ENCODE measurements at regions not wholly inside any gene's neighbourhood (a gene's known extent, or its start where the extent isn't known, plus 50 kb on each side); places are given as distances from the start of the nearest gene placed in this dataset.

DNA sequence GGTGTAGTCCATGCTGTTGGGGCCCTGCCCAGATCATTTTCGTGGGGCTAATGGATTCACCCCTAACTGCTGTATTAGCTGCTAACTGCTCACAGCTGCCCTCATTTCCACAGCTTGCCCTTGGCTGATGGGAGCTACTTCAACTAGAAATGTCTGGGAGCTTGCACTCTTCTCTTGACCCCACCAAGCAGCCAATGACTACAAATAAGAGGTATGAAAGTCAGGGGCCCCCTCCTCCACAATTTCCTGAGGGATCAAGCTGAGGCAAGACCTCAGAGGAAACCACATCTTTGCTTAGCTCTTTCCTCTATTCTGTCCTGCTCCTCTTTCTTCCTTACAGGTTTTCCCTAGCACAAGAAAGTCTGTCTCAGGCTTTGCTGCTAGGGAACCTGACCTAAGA lies 397.5 kb downstream of the MLLT3 start:
- H3K9me3 ChIP-seq (ENCODE audit: low read depth, low read length), result no peaks in the 10 kb centered on the region
- H3K4me1 ChIP-seq (ENCODE audit: insufficient read depth, low read length), result no peaks in the 10 kb centered on the region
- H3K4me3 ChIP-seq (ENCODE audit: low read length), result no peak overlapping the region
- no peaks in the 10 kb centered on the region for H3K27me3 ChIP-seq (ENCODE audit: insufficient read depth, low read length)

- Histone ChIP-seq H3K4me3 (ENCODE audit: low read length) (no peak overlapping the region), H3K4me1 (ENCODE audit: insufficient read depth, low read length) (no peaks in the 10 kb centered on the region), H3K9me3 (ENCODE audit: low read depth, low read length) (no peaks in the 10 kb centered on the region), H3K27me3 (ENCODE audit: insufficient read depth, low read length) (no peaks in the 10 kb centered on the region)
These were observed 402.0 kb downstream of the MLLT3 start for GRCh38 chr9:20220286-20220685.

DNA sequence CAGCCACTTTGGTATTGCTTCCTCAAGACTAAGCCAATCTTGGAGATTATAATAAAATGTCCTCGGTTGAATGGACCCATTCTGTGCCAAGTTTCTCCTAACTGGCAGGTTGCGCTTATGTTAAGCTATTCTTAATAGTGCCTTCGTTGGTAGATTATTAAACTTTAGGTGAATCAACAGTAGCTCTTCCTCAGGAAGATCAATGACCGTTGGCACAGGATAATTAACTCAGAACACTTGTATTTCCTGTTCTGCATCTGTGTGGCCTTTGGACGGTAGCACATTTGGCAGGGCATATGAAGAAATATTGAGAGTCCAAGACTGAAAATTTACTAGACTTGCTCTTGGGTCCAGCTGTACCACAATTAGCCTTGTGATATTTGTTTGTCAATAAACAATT lies 402.9 kb downstream of the MLLT3 start:
- no peaks in the 10 kb centered on the region for H3K27me3 ChIP-seq (ENCODE audit: insufficient read depth, low read length)
- no peak overlapping the region for H3K4me3 ChIP-seq (ENCODE audit: low read length)
- H3K4me1 ChIP-seq (ENCODE audit: insufficient read depth, low read length), result no peaks in the 10 kb centered on the region
- H3K9me3 ChIP-seq (ENCODE audit: low read depth, low read length), result no peaks in the 10 kb centered on the region

DNA sequence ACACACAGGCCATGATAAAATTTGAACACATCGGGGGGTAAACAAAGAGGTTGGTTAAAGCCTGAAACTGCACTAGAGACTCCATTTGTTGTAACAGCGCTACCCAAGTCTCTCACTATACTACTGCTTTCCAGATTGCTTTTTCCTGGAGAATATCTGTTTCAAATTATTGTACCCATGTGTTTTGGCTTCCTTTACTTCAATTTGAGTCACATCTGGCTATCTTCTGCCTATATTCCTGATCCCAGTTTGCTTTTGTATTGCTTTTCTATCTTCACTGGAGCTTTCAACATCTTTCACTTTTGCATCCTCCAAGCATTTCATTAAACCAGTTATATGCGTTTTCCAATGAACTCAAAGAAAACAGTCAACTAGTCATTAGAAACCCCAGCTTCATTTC lies 404.7 kb downstream of the MLLT3 start:
- no peaks in the 10 kb centered on the region for H3K27me3 ChIP-seq (ENCODE audit: insufficient read depth, low read length)
- no peaks in the 10 kb centered on the region for H3K9me3 ChIP-seq (ENCODE audit: low read depth, low read length)
- no peak overlapping the region for H3K4me3 ChIP-seq (ENCODE audit: low read length)
- H3K4me1 ChIP-seq (ENCODE audit: insufficient read depth, low read length), result no peaks in the 10 kb centered on the region

DNA sequence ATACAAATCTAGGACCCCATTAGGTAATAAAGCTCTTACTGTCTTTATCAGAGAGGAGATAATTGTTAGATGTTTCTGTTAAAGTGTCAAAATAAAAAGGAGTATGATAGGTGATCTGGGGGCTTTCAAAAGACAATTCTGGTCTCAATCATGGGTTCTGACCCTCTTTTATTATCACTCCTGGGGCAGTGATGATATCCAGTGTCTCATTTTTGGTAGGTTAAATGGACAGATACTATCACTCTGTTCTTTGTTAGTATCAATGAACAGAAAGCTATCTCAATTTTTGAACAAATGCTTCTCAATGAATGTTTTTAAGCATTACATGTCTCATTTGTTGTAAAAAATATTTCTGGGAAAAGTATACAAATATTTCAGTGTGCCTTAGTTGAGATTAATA lies 405.9 kb downstream of the MLLT3 start:
- Histone ChIP-seq H3K4me1 (ENCODE audit: insufficient read depth, low read length) (no peaks in the 10 kb centered on the region), H3K9me3 (ENCODE audit: low read depth, low read length) (no peaks in the 10 kb centered on the region), H3K27me3 (ENCODE audit: insufficient read depth, low read length) (no peaks in the 10 kb centered on the region), H3K4me3 (ENCODE audit: low read length) (no peak overlapping the region)

DNA sequence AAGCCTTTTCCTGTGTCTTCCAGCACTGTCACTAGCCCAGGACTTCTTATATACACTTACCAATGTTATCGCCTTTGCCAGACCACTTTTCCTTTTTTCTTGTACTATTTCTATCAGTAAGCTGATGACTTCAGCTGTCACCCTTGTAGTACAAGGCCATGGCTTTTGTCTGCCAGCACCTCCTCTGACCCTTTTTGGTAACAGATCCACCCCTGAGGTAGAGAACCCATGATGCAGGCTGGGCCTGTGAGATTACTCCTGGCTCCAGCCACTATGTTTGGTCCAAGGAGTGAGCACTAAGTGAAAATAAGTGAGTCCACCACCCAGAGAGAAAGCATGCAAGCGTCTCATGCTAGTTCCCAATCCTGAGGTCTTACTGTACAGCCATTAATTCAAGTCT lies 406.7 kb downstream of the MLLT3 start:
- Histone ChIP-seq H3K27me3 (ENCODE audit: insufficient read depth, low read length) (no peaks in the 10 kb centered on the region), H3K4me1 (ENCODE audit: insufficient read depth, low read length) (no peaks in the 10 kb centered on the region), H3K9me3 (ENCODE audit: low read depth, low read length) (no peaks in the 10 kb centered on the region), H3K4me3 (ENCODE audit: low read length) (no peak overlapping the region)

DNA sequence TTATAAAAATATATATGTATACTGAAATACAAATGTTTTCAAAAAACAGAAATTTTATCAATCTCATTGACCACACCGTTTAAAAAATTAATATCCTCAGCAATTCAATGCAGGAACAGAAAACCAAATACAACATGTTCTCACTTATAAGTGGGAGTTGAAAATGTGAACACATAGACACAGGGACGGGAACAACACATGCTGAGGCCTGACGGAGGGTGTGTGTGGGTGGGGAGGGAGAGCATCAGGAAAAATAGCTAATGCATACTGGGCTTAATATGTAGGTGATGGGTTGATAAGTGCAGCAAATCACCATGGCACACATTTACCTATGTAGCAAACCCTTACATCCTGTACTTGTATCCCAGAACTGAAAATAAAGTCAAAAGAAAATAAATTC lies 409.5 kb downstream of the MLLT3 start:
- Histone ChIP-seq H3K9me3 (ENCODE audit: low read depth, low read length) (no peaks in the 10 kb centered on the region), H3K4me3 (ENCODE audit: low read length) (no peak overlapping the region), H3K27me3 (ENCODE audit: insufficient read depth, low read length) (no peaks in the 10 kb centered on the region), H3K4me1 (ENCODE audit: insufficient read depth, low read length) (peaks cover 12% of the 10 kb centered on the region)

DNA sequence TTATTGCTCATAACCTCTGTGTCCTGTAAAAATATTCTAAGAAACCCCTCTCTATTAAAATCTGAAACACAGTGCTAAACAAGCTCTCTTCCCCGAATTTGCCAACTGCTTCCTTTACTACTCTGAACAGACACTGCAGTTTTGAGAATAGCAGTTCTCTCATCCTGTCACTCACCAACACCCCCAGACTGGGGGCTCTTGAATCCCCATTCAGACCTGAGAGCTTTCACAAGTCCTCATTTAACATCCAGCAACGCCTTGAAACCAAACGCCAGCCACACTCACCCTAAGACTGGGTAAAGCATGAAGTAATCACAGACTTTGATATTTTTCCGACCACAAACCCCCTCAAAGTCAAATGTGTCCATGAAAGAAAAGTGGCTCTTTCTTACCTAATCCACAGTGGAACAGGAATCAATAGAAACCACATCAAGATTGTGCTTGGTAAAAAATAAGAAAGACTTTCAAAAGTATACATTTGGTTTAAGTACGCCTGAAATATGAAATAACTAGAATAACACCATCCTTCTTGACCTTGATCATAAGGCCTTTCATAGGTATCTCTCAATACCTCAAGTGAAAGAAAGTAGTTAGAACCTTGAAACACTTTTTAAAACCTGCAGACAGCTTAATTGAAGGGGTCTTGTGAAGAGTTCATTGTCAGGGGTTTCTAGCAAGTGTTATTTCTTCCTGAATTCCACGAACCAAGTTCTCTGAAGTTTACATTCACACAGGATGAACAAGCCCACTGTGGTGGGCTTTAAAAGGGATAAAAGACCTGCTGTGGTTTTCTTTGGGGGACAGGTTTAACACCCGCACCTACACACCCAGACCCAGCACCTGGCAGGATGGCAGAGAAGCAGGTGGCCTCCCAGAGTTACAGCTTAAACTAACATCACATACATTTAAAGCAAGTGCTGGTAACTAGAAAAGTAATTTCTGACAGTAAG lies 412.6 kb downstream of the MLLT3 start:
- Histone ChIP-seq H3K27me3 (ENCODE audit: insufficient read depth, low read length) (no peaks in the 10 kb centered on the region), H3K9me3 (ENCODE audit: low read depth, low read length) (no peaks in the 10 kb centered on the region), H3K4me3 (ENCODE audit: low read length) (no peak overlapping the region), H3K4me1 (ENCODE audit: insufficient read depth, low read length) (peaks cover 12% of the 10 kb centered on the region)

DNA sequence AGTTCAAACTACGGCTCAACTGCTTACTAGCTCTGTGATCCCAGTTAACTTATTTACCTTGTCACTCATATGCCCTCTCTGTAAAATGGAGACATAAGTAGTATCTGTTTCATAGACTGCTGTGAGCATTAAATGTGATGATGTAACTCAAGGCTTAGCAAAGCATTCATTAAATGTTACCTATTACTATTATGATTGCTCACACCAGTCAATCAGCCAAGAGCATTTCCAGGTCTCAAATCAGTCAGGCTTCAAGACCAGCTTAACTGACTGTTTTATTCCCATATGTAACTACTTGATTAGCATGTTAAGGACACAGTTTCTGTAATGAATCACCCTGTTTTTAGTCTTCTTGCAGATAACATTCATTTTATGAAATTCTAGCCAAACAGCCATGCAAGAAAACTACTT lies 413.3 kb downstream of the MLLT3 start:
- Histone ChIP-seq H3K27me3 (ENCODE audit: insufficient read depth, low read length) (no peaks in the 10 kb centered on the region), H3K4me1 (ENCODE audit: insufficient read depth, low read length) (peaks cover 12% of the 10 kb centered on the region), H3K9me3 (ENCODE audit: low read depth, low read length) (no peaks in the 10 kb centered on the region), H3K4me3 (ENCODE audit: low read length) (no peak overlapping the region)

- Histone ChIP-seq H3K9me3 (ENCODE audit: low read depth, low read length) (no peaks in the 10 kb centered on the region), H3K27me3 (ENCODE audit: insufficient read depth, low read length) (no peaks in the 10 kb centered on the region), H3K4me1 (ENCODE audit: insufficient read depth, low read length) (peaks cover 12% of the 10 kb centered on the region), H3K4me3 (ENCODE audit: low read length) (no peak overlapping the region)
These were observed 414.1 kb downstream of the MLLT3 start for GRCh38 chr9:20208226-20208625.

- no peaks in the 10 kb centered on the region for H3K27me3 ChIP-seq (ENCODE audit: insufficient read depth, low read length)
- peaks cover 14% of the 10 kb centered on the region for H3K4me1 ChIP-seq (ENCODE audit: insufficient read depth, low read length)
- H3K4me3 ChIP-seq (ENCODE audit: low read length), result no peak overlapping the region
- no peaks in the 10 kb centered on the region for H3K9me3 ChIP-seq (ENCODE audit: low read depth, low read length)
These were observed 415.1 kb downstream of the MLLT3 start for GRCh38 chr9:20207176-20207575.

GRCh38 chr9:20205821-20206220 lies 416.5 kb downstream of the MLLT3 start:
- no peak overlapping the region for H3K4me3 ChIP-seq (ENCODE audit: low read length)
- no peaks in the 10 kb centered on the region for H3K9me3 ChIP-seq (ENCODE audit: low read depth, low read length)
- H3K4me1 ChIP-seq (ENCODE audit: insufficient read depth, low read length), result peaks cover 14% of the 10 kb centered on the region
- no peaks in the 10 kb centered on the region for H3K27me3 ChIP-seq (ENCODE audit: insufficient read depth, low read length)

GRCh38 chr9:20200991-20201431 lies 412.2 kb upstream of the SLC24A2 start:
- H3K27me3 ChIP-seq (ENCODE audit: insufficient read depth, low read length), result no peaks in the 10 kb centered on the region
- peaks cover 7% of the 10 kb centered on the region for H3K4me1 ChIP-seq (ENCODE audit: insufficient read depth, low read length)
- no peak overlapping the region for H3K4me3 ChIP-seq (ENCODE audit: low read length)
- H3K9me3 ChIP-seq (ENCODE audit: low read depth, low read length), result peaks cover 4% of the 10 kb centered on the region

DNA sequence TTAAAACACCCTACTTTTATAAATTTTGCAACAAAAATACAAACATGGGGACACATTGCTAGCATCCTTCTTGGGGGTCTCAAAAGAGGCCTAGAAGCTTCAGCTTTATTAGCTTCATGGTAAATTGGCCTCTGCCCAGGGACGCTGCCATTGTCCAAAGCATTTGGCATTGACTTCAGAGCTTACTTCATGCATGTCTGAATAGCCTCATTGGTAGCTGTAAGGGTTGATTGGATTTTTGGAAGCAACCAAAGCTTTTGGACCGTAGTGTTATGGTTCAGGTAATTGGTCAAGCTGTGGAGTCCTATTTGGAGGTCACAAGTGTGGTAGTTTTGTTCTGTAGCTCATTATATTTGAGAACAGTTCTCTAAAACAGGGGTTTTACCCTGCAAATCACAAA lies 411.7 kb upstream of the SLC24A2 start:
- peaks cover 7% of the 10 kb centered on the region for H3K4me1 ChIP-seq (ENCODE audit: insufficient read depth, low read length)
- H3K9me3 ChIP-seq (ENCODE audit: low read depth, low read length), result peaks cover 8% of the 10 kb centered on the region
- H3K27me3 ChIP-seq (ENCODE audit: insufficient read depth, low read length), result no peaks in the 10 kb centered on the region
- no peak overlapping the region for H3K4me3 ChIP-seq (ENCODE audit: low read length)

GRCh38 chr9:20199111-20199510 lies 410.3 kb upstream of the SLC24A2 start:
- H3K27me3 ChIP-seq (ENCODE audit: insufficient read depth, low read length), result no peaks in the 10 kb centered on the region
- H3K9me3 ChIP-seq (ENCODE audit: low read depth, low read length), result peaks cover 8% of the 10 kb centered on the region
- H3K4me3 ChIP-seq (ENCODE audit: low read length), result no peak overlapping the region
- H3K4me1 ChIP-seq (ENCODE audit: insufficient read depth, low read length), result peaks cover 7% of the 10 kb centered on the region

Data from mononuclear cell (primary cell).